GM10266 (cell line): ENCODE measurements at regions not wholly inside any gene's neighbourhood (a gene's known extent, or its start where the extent isn't known, plus 50 kb on each side); places are given as distances from the start of the nearest gene placed in this dataset.

ENCODE experiments used
- DNase-seq: peaks from one replicate; pipeline ENCODE4 v3.0.0; 2012; ENCODE audit errors: extremely low spot score
- TF ChIP-seq, protein P1 (sequence below): IDR thresholded peaks from 2 replicates; pipeline ENCODE4 v1.5.1; 2012; ENCODE audit warnings: mild to moderate bottlenecking, low read depth; ENCODE audit not compliant: control insufficient read depth, insufficient read depth; ENCODE audit errors: missing control alignments

DNA sequence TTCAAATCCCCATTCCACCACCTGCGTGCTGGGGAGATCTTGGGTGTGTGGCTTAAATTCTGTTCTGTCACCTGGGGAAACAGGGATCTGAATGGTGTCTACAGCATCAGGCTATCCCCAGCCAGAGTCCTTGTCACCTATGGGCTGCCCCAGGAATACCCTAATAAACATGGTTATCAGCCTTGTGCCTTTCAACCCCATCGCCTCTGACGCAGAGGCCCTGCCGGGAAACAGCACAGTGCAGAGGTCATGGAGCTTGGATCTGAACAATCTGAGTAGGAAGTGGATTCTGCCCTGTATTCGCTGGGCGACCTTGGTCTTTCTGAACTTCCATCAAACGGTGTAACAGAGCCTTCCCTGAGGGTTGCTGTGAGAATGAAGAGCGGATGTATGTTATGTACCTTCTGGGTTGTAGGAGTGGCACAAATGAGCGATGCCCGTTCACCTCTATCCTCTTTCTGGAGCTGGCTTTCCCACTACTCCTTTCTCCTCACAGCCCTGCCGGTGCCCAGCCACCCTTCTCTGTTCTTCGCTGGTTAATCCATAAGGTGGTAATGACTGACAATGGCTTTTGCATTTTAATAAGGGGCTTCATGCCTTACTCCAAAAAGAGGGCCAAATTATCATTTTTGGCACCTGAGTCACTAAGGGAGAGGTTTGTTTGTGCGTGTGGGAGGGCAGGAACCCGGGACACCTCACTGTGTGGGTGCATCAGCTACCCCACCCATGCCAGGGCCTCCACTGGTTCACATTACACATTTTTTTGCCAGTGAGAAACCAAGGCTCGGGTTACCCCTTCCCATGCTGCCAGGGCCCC, 256.5 kb downstream of the MYCN start:
- no peak for DNase-seq
- TF ChIP-seq, protein P1, sequence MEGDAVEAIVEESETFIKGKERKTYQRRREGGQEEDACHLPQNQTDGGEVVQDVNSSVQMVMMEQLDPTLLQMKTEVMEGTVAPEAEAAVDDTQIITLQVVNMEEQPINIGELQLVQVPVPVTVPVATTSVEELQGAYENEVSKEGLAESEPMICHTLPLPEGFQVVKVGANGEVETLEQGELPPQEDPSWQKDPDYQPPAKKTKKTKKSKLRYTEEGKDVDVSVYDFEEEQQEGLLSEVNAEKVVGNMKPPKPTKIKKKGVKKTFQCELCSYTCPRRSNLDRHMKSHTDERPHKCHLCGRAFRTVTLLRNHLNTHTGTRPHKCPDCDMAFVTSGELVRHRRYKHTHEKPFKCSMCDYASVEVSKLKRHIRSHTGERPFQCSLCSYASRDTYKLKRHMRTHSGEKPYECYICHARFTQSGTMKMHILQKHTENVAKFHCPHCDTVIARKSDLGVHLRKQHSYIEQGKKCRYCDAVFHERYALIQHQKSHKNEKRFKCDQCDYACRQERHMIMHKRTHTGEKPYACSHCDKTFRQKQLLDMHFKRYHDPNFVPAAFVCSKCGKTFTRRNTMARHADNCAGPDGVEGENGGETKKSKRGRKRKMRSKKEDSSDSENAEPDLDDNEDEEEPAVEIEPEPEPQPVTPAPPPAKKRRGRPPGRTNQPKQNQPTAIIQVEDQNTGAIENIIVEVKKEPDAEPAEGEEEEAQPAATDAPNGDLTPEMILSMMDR: no peak

DNA sequence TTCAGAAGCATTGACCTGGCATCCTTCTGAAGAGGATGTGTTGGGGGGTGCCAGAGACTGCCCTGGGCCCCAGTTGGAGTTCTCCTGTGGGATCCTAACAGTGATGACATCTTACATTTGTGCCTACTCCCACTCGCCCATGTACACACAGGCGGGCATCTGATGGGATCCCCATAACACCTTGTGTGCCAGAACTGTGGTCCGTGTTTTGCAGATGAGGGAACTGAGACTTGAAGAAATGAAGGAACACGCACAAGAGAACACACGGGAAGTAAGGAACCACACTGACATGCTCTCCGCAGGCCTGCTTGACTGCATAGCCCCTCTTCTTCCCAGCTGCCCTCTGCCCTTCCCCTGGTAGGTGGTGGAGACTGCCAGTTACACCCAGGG, 255.3 kb downstream of the MYCN start:
- TF ChIP-seq, protein P1: no peak
- DNase-seq: no peak

DNA sequence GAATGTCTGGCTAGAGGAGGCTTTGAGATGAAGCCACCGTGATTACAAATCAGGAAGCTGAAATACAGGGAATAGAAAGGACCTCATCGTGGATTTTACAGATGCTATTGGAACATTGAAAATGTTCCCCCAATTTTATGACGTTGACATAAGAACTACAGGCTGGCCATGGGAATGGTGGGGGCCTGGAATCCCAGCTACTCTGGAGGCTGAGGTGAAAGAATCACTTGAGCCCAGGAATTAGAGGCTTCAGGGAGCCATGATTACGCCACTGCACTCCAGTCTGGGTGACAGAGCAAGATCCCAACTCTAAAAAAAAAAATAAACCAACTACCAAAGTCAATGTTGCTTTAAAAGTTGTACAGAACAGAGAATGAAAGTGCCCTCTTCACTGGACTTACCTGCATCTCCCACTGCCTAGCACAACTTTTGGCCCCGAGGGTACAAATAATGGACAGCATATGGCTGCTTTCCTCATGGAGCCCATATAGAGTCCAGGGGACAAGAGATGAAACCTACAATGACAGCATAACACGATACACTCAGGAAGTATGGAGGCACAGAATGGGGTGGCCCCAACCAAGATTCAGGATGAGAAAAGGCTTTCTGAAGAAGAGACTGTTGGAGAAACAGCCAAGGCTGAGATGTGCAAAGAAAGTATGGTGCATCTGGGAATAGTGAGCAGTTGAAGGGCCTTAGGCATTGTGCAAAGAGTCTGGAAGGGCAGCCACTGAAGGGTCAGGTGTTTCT, 254.8 kb downstream of the MYCN start:
- TF ChIP-seq, protein P1: no peak
- no peak for DNase-seq

DNA sequence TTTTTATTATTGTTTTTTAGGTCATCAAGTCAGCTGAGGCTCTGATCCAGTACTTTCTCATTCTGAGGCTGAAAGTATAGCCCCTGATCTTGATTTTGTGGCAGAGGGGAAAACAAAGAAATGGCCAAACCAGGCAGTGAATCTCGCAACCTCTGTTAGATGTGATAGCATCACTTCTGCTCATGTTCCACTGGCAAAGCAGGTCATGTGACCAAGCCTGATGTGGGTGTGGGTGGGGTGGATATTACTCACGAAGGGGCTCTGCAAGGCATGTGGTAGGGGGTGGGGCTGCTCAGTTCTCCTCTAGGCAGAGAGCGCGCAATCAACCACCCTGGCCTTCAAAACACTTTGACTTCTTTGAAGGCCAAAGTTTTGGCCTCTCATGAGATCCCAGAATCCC, 254.2 kb downstream of the MYCN start:
- DNase-seq: no peak
- TF ChIP-seq, protein P1: no peak

DNA sequence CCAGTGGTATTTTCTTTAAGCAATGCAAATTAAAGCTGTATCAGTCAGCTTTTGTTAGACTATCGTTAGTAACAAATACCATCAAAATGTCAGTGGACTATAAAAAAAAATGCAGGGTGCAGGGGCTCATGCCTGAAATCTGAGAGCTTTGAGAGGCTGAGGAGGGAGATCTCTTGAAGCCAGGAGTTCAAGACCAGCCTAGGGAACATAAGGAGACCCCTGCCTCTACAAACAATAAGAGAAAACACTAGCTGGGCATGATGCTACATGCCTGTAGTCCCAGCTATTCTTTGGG, 253.7 kb downstream of the MYCN start:
- no peak for DNase-seq
- TF ChIP-seq, protein P1: no peak

DNA sequence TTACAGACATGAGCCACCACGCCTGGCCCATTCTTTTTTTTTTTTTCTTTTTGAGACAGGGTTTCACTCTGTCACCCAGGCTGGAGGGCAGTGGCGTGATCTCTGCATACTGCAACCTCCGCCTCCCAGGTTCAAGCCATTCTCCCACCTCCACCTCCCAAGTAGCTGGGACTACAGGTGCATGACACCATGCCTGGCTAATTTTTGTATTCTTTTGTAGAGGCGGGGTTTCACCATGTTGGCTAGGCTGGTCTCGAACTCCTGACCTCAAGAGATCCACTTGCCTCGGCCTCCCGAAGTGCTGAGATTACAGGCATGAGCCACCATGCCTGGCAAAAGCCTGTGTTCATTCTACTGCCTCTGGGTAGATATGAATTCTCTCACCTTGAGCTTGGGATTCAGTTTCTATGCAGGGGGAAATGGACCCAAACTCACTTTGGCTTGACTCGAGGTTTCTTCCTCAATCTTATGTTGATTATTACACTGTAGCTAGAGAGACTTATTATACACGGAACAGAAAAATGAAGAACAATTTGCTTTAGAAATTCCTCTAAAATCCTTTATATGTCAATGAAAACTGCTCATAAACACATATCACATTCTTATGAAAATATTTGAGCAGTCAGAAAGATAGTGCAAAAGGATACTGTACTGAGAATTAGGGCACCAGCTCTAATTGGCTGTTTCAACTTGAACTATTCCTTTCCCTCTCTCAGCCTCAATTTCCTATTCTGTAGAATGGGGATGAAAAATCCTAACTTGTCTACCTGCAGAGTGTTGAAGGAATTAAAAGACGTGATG, 252.3 kb downstream of the MYCN start:
- no peak for DNase-seq
- TF ChIP-seq, protein P1: no peak
